GM23338 (cell line): ENCODE measurements at regions not wholly inside any gene's neighbourhood (a gene's known extent, or its start where the extent isn't known, plus 50 kb on each side); places are given as distances from the start of the nearest gene placed in this dataset.

Experiments
- ATAC-seq: fragments of 200-7000 bp; cut with Tn5 transposase; 3 replicates; pipeline ENCODE4 v1.9.1; 2020
- DNase-seq: peaks from one replicate; pipeline ENCODE4 v3.0.0-alpha.2; 2015; ENCODE audit warnings: low spot score
- H2AFZ ChIP-seq: fragments of 200-600 bp; sonication (generic); 2 replicates; pipeline ENCODE4 v1.8.0; 2016; ENCODE audit warnings: antibody characterized with exemption, mild to moderate bottlenecking, moderate library complexity
- H3F3A ChIP-seq: fragments of 200-600 bp; sonication (generic); replicated peaks from 2 replicates; pipeline ENCODE4 v1.8.0; 2017; ENCODE audit warnings: antibody characterized with exemption, mixed run types, low read depth
- H3K27ac ChIP-seq: fragments of 200-600 bp; sonication (generic); 2 replicates; pipeline ENCODE4 v1.6.1; 2016; ENCODE audit warnings: low read depth
- H3K27me3 ChIP-seq: fragments of 200-600 bp; sonication (generic); 2 replicates; pipeline ENCODE4 v1.8.0; 2016; ENCODE audit warnings: mild to moderate bottlenecking, mixed run types, moderate library complexity; ENCODE audit not compliant: insufficient read depth
- H3K36me3 ChIP-seq: fragments of 200-600 bp; sonication (generic); 2 replicates; pipeline ENCODE4 v1.8.0; 2016; ENCODE audit warnings: mild to moderate bottlenecking; ENCODE audit not compliant: insufficient read depth
- H3K4me1 ChIP-seq: fragments of 200-600 bp; sonication (generic); 2 replicates; pipeline ENCODE4 v1.8.0; 2016; ENCODE audit warnings: mild to moderate bottlenecking, moderate library complexity; ENCODE audit not compliant: insufficient read depth
- H3K4me2 ChIP-seq: fragments of 200-600 bp; sonication (generic); 2 replicates; pipeline ENCODE4 v1.7.1; 2017; ENCODE audit warnings: mixed run types
- H3K4me3 ChIP-seq: fragments of 200-600 bp; sonication (generic); 2 replicates; pipeline ENCODE4 v1.6.1; 2016; ENCODE audit warnings: mixed run types
- H3K79me2 ChIP-seq: fragments of 200-600 bp; sonication (generic); replicated peaks from 2 replicates; pipeline ENCODE4 v1.8.0; 2017; ENCODE audit warnings: mild to moderate bottlenecking; ENCODE audit not compliant: insufficient read depth
- H3K9me2 ChIP-seq: fragments of 200-600 bp; sonication (generic); 2 replicates; pipeline ENCODE4 v1.8.0; 2017; ENCODE audit not compliant: insufficient read depth
- H4K20me1 ChIP-seq: fragments of 200-600 bp; sonication (generic); replicated peaks from 2 replicates; pipeline ENCODE4 v1.8.0; 2017; ENCODE audit warnings: mild to moderate bottlenecking; ENCODE audit not compliant: insufficient read depth
- H3K27ac Mint-ChIP-seq: 2 replicates; pipeline ENCODE4 v1.8.0; 2020; ENCODE audit warnings: inconsistent platforms, mild to moderate bottlenecking, moderate library complexity, mixed read lengths
- H3K27me3 Mint-ChIP-seq: 3 replicates; pipeline ENCODE4 v1.8.0; 2022; ENCODE audit warnings: low read depth, mild to moderate bottlenecking, moderate library complexity, mixed read lengths, inconsistent platforms; ENCODE audit not compliant: insufficient read depth, poor library complexity
- H3K36me3 Mint-ChIP-seq: 3 replicates; pipeline ENCODE4 v1.8.0; 2021; ENCODE audit warnings: low read depth, mild to moderate bottlenecking, inconsistent platforms, moderate library complexity, mixed read lengths
- H3K4me1 Mint-ChIP-seq: 3 replicates; pipeline ENCODE4 v1.8.0; 2020; ENCODE audit warnings: mild to moderate bottlenecking, inconsistent platforms, mixed read lengths
- H3K4me3 Mint-ChIP-seq: 3 replicates; pipeline ENCODE4 v1.8.0; 2021; ENCODE audit warnings: moderate library complexity, mild to moderate bottlenecking, inconsistent platforms, mixed read lengths
- H3K9me3 Mint-ChIP-seq: 3 replicates; pipeline ENCODE4 v1.8.0; 2020; ENCODE audit warnings: moderate library complexity, mild to moderate bottlenecking, inconsistent platforms, mixed read lengths
- CREB1 ChIP-seq: fragments of 250-450 bp; sonication (Bioruptor Pico); IDR thresholded peaks from 2 replicates; pipeline ENCODE4 v1.5.0; 2020; ENCODE audit warnings: low read depth, mild to moderate bottlenecking, moderate library complexity
- CTCF ChIP-seq, 2 experiments: fragments of 200-600 bp in 1 of 2; sonication (generic) in 1 of 2; conservative IDR thresholded peaks; 2 replicates each; pipeline versions ENCODE4 v1.5.1 to v1.6.1; 2016 to 2017; ENCODE audit warnings: antibody characterized with exemption in 2 of 2, low read depth in 2 of 2, mild to moderate bottlenecking in 2 of 2, moderate library complexity in 1 of 2
- ETS1 ChIP-seq: IDR thresholded peaks from 2 replicates; pipeline ENCODE4 v1.6.1; 2016; ENCODE audit warnings: antibody characterized with exemption
- EZH2 ChIP-seq: fragments of 200-600 bp; sonication (generic); IDR thresholded peaks from one replicate; pipeline ENCODE4 v1.8.0; 2017; ENCODE audit warnings: antibody characterized with exemption, mild to moderate bottlenecking, low read depth; ENCODE audit not compliant: unreplicated experiment
- EZH2phosphoT487 ChIP-seq: fragments of 200-600 bp; sonication (generic); IDR thresholded peaks from one replicate; pipeline ENCODE4 v1.8.1; 2018; ENCODE audit warnings: antibody characterized with exemption; ENCODE audit not compliant: unreplicated experiment
- JUNB ChIP-seq: IDR thresholded peaks from one replicate; pipeline ENCODE4 v1.6.1; 2016; ENCODE audit warnings: antibody characterized with exemption; ENCODE audit not compliant: unreplicated experiment
- NANOG ChIP-seq: IDR thresholded peaks from 2 replicates; pipeline ENCODE4 v1.6.1; 2016; ENCODE audit warnings: antibody characterized with exemption, borderline replicate concordance
- POLR2AphosphoS5 ChIP-seq: IDR thresholded peaks from 2 replicates; pipeline ENCODE4 v1.6.1; 2016; ENCODE audit warnings: antibody characterized with exemption, low read depth
- STAT1 ChIP-seq: IDR thresholded peaks from one replicate; pipeline ENCODE4 v1.6.1; 2016; ENCODE audit warnings: antibody characterized with exemption; ENCODE audit not compliant: unreplicated experiment
- ZNF331 ChIP-seq: fragments of 250-450 bp; sonication (Bioruptor Pico); IDR thresholded peaks from 2 replicates; pipeline ENCODE4 v1.5.0; 2020; ENCODE audit warnings: low read depth, mild to moderate bottlenecking, moderate library complexity
- ZNF462 ChIP-seq: fragments of 250-450 bp; sonication (Bioruptor Pico); IDR thresholded peaks from 2 replicates; pipeline ENCODE4 v1.5.0; 2020; ENCODE audit warnings: mild to moderate bottlenecking, moderate library complexity
- TF ChIP-seq, protein P1 (sequence below): IDR thresholded peaks from one replicate; pipeline ENCODE4 v1.6.1; 2018; ENCODE audit warnings: antibody characterized with exemption; ENCODE audit not compliant: unreplicated experiment

GRCh38 chr2:181124497-181124896 is 144.1 kb downstream of the UBE2E3 start:
- Histone ChIP-seq H3K27ac (no peak overlapping the region), H3F3A (no peaks in the 10 kb centered on the region), H3K4me2 (no peak overlapping the region), H2AFZ (no peak overlapping the region), H4K20me1 (no peaks in the 10 kb centered on the region), H3K4me3 (no peak overlapping the region), H3K79me2 (no peaks in the 10 kb centered on the region), H3K4me1 (peaks cover 12% of the 10 kb centered on the region), H3K9me2 (no peaks in the 10 kb centered on the region), H3K36me3 (no peaks in the 10 kb centered on the region), H3K27me3 (no peaks in the 10 kb centered on the region)
- H3K27me3 Mint-ChIP-seq, result no peaks in the 10 kb centered on the region
- no peak overlapping the region for H3K4me3 Mint-ChIP-seq
- H3K4me1 Mint-ChIP-seq, result peaks cover 11% of the 10 kb centered on the region; the same call in 2 of the 3 replicates
- no peaks in the 10 kb centered on the region for H3K9me3 Mint-ChIP-seq
- DNase-seq (peak; percentile 11), ATAC-seq (no peak)
- no peak overlapping the region for H3K27ac Mint-ChIP-seq
- no peaks in the 10 kb centered on the region for H3K36me3 Mint-ChIP-seq
- no peak for TF ChIP-seq NANOG
- TF ChIP-seq CTCF (conservative IDR thresholded peaks at IDR 0.05; ENCODE audit: low read depth in 2 of 2), result no peak
- TF ChIP-seq POLR2AphosphoS5, result no peak
- no peak for TF ChIP-seq EZH2phosphoT487
- TF ChIP-seq, protein P1, sequence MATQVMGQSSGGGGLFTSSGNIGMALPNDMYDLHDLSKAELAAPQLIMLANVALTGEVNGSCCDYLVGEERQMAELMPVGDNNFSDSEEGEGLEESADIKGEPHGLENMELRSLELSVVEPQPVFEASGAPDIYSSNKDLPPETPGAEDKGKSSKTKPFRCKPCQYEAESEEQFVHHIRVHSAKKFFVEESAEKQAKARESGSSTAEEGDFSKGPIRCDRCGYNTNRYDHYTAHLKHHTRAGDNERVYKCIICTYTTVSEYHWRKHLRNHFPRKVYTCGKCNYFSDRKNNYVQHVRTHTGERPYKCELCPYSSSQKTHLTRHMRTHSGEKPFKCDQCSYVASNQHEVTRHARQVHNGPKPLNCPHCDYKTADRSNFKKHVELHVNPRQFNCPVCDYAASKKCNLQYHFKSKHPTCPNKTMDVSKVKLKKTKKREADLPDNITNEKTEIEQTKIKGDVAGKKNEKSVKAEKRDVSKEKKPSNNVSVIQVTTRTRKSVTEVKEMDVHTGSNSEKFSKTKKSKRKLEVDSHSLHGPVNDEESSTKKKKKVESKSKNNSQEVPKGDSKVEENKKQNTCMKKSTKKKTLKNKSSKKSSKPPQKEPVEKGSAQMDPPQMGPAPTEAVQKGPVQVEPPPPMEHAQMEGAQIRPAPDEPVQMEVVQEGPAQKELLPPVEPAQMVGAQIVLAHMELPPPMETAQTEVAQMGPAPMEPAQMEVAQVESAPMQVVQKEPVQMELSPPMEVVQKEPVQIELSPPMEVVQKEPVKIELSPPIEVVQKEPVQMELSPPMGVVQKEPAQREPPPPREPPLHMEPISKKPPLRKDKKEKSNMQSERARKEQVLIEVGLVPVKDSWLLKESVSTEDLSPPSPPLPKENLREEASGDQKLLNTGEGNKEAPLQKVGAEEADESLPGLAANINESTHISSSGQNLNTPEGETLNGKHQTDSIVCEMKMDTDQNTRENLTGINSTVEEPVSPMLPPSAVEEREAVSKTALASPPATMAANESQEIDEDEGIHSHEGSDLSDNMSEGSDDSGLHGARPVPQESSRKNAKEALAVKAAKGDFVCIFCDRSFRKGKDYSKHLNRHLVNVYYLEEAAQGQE, result no peak
- TF ChIP-seq ZNF331 (CRISPR knock-in tag), result no peak
- no peak for TF ChIP-seq STAT1
- no peak for TF ChIP-seq ETS1
- TF ChIP-seq EZH2, result no peak
- TF ChIP-seq CREB1 (CRISPR knock-in tag), result no peak
- no peak for TF ChIP-seq ZNF462 (CRISPR knock-in tag)
- TF ChIP-seq JUNB, result no peak
